Stimulated activated CD4-positive, alpha-beta T cell treated with anti-CD3 and anti-CD28 coated beads, Interleukin-2, amount 100 ng/mL, for 24 hours (primary cell): ENCODE measurements at regions not wholly inside any gene's neighbourhood (a gene's known extent, or its start where the extent isn't known, plus 50 kb on each side); places are given as distances from the start of the nearest gene placed in this dataset.
"Not testable (repeated sequence)": the region's sequence is repeated elsewhere in the genome, so short reads cannot be mapped to it uniquely, and the experiment has no call there.

Experiments
- DNase-seq, 2 donors: peaks; one replicate each; pipeline ENCODE4 v3.0.0-alpha.2; 2020

DNA sequence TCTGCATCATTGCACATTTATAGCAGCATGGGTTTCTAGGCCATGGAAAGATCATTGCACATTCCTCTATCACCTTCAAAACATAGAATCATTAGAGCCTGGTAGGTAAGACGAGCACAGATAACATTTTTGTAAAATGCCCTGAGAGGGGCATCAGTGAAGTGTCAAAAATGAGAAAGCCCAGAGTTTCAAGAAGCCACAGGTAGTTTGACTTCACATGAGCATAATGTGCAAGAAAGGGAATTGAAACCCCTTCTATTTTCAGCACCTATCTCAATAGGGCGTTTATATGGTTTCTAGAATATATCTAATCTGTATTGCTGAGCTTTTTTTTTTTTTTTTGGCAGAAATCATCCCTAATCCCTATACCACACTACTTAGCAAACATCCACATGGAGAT, 2441.7 kb downstream of the ARAP2 start:
- DNase-seq, result no peak

DNA sequence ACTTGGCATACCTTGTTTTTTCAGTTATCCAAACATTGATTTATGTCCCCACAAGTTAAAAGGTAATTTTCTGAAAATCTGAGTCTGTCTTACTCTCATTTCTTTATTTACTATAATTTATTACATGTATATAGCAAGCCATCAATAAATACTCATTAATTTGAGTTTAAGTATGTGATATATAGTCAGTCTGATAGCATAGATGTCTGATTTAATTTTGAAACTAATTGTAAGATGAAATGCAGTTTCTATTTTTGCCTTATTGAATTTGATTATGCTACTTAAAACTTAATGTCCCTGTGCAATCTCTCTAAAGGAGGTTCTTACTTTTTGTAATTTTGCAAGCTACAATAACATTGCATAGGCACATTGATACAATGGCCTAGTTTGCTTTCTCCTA, 2418.6 kb downstream of the ARAP2 start:
- no peak for DNase-seq

DNA sequence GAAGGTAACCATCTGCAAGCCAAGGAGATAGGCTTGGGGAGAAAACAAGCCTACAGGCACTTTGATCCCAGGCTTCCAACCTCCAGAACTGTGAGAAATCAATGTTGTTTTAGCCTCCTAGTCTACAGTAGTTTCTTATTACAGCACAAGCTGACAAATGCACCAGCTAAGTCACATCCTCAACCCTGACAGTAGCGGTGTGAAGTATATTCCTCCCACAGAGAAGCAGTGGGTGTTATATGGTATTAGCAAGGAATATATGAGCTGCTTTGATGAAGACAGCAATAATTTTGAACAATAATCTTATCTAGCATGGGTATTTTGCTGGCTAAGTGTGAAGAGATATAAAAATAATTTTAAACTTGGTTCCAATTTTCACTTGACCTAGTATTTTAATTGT, 2415.0 kb downstream of the ARAP2 start:
- not testable (repeated sequence) for DNase-seq

DNA sequence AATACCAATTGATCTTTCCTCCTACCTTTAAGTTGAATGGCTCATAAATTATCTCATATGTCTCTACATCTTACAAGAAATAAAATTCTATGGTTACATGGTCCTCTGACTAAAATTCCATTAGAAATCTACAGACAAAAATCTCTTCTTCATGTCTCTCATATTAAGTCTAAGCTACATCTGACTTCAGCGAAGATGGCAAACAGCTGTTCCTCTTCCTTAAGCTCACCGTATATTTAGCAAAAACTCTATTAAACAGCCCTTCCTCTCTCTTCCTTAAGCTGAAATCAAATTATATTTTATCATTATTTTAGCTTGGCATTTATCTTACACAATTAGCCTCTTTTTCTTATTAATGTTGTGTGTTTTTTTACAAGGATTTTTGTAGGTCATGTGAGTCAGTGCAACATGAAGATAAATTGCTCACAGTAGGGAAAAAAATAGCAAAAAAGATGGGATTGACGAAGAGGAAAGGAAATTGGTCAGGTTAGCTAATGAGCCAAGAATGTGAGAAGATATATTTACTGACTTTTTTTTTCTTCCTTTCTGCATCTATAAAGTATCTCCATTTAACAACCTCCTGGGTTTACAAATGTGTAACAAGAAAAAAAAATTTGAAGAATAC, 2412.8 kb downstream of the ARAP2 start:
- no peak for DNase-seq

DNA sequence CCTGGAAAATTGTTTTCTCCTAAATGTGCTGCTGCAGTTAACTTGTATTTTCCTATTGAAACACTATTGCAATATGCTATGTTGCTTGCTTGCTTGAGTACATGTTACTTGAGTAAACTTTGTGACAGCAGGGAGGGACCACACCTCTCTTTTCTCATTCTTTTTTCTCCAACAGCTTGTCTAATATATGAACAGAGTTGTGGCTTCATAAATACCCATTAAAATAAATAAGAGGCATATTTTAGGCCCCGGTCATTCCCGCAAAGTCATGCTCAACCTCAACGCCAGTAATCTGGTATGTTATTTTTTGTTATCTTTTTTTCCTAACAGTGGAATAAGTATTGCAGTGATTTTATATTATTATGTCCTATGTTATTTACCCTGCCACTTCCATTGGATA, 2408.6 kb downstream of the ARAP2 start:
- DNase-seq, result not testable (repeated sequence)

DNA sequence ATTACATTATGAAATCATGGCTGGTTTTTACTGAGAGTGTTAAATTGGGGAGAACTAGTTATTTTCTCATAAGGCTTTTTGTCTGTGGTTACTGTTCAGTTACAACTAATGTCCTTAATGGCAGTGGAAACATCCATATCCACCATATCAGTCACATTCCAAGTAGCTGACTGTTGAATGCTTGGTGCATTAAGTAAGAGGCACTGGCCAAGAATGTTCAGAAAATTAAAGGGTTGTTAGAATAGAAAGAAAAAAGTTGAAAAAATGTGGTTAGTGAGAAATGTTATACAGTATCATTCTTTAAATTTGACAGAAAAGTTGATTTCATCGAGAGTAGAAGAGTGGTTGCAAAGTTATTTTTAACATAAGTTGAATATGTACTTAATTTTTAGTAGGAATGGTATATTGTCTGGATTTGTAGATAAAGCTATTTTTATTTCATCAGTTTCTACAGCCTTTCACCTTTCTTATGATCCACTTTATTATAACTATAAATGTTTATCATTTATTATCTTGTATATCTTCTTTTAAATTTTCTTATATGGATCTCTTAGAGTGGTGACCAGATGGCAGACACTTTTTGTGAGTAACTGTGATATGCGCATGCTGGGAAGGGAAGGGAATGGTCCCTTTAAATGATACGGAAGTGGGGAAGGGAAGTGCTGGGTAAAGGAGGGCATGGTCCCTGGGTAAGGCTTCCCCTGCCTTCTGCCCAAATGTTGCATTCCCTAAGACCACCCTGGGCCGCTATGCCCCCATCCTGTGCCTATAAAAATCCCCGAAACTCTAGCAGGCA, 2407.1 kb downstream of the ARAP2 start:
- no peak for DNase-seq

DNA sequence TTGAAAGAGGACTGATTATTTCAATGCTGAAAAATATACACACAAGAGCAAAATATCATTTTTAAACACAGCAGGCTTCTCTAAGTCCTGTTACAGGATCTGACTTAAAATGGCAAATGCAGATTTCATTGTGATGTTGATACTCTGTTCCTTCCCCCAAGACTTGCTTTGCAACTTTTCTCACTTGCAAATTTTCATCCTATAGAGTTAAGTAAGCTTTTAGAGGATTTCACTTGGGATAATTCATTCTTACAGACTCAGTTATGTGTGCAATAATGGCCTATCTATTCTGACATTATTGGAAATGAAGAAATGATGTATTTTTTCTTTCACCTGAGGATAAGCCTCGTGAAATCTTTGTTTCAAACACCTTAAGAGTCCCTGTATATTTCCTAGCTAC, 2403.2 kb downstream of the ARAP2 start:
- no peak for DNase-seq

DNA sequence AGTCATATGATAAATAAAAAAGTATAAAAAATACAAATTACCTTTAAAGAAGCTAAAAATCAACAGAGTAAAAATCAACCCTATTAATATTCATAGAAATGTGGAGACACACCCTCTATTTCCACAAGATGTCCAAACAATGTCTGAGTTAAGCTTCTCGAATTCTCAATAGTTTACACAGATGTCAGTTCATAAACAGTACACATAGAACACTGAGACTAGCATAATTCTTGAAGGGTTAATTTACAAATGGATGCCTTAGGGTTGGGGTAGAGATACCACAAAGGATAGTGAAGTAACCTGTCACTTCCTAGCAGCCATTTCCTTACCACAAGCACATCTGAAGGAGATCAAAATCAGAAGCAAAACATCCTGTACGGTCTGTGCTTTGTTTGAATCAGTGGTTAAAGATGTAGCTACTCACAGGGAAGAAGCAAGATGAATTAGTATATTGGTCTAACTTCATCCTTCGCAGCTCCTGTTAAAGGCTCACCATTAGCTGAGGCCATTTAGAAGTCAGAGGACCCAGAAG, 2393.9 kb downstream of the ARAP2 start:
- no peak for DNase-seq

DNA sequence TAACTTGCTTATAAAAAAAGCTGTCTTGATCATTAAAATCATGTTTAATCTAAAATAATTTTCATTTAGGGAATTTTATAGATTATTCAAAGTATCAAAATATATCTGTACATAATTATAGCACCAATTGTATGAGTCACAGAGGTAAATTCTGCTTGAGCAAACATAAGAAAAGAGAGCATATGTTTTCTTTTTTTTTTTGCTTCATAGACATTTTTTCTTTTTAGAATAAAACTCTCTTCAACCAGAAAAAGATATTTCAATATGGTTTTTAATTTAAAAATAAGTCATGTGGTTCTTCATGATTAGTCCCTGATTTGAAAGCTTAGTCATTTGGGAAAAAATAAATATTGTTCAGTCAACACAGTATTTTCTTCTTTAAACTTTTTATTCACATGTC, 2390.6 kb downstream of the ARAP2 start:
- DNase-seq, result not testable (repeated sequence)

DNA sequence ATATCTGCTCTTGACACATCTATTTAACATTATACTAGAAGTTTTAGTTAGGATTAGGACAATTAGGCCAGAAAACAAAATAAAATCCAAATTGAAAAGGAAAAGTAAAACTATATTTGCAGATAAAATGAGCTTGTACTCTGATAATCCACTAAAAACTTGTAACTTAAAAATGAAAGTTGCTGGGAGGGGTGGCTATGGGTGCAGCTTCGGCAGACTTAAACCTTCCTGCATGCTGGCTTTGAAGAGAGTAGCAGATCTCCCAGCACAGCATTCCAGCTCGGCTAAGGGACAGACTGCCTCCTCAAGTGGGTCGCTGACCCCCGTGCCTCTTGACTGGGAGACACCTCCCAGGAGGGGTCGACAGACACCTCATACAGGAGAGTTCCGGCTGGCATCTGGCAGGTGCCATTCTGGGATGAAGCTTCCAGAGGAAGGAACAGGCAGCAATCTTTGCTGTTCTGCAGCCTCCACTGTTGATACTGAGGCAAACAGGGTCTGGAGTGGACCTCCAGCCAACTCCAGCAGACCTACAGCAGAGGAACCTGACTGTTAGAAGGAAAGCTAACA, 2379.9 kb downstream of the ARAP2 start:
- DNase-seq, result no peak

DNA sequence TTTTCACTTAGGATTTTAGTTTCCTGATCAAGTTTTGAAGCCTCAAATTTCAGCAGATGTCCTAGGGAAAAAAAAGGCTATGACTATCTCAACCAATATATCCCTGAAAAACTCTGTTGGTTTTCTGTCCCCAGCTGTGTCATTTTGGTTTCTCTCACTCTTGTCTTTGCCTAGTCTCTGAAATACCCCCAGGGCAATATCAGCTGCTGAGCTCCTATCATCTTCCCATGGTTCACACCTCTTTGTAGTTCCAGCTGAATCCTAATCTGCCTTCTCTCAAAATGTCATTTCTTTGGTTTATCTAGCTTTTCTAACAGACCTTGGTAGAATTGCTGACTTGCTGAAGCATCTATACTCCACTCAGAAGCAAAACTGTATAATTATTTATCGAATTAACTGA, 2370.5 kb downstream of the ARAP2 start:
- DNase-seq, result no peak

DNA sequence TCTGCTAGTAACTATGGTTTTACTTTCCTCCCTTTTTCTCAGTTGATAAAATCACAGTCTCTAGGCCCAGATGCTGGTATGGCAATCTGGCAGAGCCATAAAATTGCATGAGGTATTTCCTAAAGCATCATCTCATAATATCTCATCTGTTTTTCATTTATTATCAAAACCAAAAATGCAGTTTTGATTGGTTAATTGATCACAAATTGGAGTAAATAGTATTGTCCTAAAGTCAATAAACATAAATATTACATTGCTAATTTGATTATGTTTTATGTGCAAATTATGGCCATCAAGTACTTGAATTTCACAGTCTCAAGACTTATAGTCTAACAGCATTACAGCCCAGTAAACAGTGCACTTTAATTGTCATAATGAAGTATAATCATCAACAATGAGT, 2365.6 kb downstream of the ARAP2 start:
- DNase-seq, result no peak

DNA sequence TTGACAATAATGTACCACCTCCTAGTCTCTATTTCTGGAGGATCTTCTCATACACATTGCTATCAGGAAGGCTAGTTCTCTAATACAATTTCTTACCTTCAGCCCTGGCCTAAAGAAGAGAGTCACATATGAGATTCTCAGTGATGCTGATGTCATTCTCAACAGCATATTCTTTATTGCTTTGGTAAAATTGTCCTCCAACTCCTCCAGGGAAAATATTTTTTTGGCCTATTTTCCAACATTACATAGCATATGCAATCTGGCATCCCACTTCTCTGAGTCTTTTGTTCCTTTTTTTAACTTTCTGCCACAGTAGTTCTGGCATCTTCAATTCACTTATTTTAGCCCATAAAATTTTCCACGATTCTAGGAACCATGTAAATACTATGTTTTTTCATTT, 2363.1 kb downstream of the ARAP2 start:
- DNase-seq, result no peak

DNA sequence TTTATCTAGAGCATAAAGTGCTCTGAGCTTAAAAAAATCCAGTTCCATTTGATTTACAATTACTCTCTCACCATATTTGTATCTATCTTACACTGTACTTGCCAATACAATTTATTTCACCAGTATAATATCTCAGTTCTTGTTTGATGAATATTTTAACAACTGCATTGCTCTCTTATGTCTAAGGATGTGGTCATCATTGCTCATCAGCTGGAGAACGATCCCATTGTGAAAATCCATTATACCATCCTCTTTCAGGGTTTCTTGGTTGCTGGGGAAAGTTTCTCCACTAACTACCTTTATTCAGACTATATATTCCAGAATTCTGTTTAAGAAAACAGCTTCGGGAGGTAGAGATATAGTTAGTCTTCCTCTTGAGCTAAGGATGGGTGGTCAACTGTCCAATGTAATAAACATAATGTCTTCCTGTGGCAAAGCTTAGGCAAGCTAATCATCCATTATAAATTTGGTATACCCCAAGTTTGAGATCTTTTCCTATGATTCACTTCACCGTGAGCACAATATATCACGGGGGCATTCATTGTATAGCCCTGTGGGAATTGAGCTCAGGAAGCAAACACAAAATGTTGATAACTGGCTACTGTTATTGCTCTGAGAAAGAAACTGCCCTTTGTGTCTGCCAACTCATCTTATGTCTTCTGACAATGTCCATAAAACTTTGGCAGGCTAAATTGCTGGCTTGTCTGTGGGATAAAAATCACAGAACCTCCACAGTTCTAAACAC, 2361.9 kb downstream of the ARAP2 start:
- no peak for DNase-seq

DNA sequence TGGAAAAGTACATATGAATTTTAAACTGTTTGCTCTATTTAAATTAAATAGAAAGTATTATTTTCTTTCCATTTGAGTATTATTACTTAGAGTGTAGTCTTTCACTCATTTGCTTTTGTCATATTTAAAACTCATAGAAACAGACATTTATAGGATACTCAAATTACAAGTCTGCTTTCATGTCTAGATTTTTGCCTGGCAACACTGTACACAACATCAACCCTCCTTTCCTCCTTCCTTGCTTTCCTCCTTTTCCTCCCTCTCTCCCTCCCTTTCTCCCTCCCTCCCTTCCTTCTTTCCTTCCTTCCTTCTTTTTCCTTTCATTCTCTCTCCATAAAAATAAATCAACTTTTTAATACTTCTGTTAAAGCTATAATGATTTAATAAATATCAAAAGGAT, 2361.2 kb downstream of the ARAP2 start:
- DNase-seq, result no peak

DNA sequence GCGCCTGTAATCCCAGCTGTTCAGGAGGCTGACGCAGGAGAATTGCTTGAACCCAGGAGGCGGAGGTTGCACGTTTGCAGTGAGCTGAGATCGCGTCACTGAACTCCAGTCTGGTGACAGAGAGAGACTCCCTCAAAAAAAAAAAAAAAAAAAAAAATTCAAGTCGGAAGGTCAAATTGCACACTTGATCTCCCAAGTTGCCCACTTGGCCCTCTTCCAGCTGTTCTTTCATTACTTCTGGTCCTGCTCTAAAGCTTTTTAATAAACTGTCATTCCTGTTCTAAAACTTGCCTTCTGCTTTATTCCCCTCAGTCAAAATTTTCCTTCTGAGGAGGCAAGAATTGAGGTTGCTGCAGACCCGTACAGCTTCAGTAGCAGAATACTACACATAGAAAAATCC, 2358.0 kb downstream of the ARAP2 start:
- no peak for DNase-seq

DNA sequence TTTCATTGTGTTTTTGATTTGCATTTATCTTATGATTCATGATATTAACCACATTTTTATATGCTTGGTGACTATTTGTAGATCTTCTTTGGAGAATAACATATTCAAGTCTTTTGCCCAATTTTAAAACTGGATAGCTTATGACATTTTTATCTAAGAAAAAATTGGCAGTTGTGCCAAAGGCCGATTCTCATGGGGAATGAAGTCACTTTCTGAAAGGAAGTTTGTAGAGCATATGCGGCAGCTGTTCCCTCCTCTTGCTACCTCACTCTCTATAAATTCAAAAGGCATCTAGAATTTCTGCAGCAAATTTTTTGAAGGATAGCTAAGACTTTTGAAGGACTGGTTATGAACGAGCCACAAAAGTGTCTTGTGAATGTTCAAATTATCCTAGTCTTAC, 2353.5 kb downstream of the ARAP2 start:
- no peak for DNase-seq

DNA sequence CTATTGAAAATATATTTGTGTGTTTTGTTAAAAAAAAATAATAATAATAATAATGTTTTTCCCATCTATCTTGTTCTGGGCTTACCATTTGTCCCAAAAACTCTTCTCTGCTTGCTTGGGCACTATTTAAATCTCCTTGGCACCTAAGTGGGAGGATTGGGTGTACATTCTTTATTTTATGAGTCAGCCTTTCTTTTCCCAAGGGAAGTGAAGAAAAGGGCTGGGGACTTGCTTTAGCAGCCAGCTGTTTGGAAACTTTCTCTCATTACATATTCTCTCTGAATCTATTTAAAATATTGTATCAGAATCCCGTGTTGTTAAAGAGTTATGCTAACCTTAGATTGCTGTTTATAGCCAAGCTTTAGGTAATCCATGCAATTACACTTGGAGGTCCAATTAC, 2332.4 kb downstream of the ARAP2 start:
- DNase-seq, result no peak

DNA sequence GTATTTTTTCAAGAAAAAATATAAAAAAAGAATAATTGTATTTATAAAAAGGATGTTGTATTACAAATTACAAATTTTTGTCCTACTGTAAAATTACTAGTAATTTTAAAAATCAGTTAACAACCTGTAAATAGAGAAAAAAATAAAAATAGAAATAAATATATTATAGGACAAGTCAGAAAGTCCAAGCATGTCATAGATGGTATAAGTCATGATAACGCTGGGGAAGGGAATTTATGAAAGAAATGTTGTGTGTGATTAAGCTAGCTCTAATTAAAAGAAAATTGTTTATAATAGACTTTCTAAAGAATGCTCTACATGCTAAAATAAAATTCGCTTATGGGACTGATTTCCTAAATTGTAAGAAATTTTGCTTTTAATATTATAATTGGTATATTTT, 2329.9 kb downstream of the ARAP2 start:
- DNase-seq, result no peak

DNA sequence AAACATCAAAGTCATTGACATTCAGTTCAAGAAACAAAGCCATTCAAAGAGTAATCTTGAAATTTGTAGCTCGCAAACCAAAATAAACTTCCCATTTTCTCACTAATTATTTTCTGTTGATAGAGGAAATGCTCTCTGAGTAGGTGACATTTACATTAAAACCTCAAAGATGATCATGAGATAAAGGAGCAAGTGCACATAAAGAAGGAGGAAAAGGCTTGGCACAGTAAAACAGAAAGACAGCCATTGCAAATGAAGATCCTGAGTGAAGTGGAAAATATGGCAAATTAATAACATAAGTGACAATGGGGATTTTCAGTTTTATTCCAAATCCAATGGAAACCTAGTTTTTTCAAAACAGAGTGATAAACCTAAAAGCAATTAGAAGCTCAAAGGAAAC, 2320.8 kb downstream of the ARAP2 start:
- DNase-seq, result no peak

DNA sequence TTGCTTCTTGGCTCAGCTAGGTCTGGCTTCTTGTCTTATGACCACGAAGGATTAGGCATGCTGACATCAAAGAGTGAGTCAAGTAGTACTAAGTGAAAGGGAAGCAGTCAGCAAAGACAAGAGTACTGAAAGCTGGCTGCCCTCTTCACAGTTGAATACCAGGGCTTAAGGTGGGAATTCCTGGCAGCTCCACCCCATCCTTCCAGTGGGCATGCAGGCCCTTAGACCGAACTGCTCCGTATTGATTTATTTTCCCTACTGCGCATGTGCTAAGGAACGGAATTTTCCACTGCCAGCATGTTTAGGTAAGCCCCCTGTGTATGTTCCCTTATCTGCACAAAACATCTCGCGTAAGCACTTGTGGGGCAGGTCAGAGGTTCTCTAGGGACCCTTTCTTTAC, 2320.1 kb downstream of the ARAP2 start:
- no peak for DNase-seq

DNA sequence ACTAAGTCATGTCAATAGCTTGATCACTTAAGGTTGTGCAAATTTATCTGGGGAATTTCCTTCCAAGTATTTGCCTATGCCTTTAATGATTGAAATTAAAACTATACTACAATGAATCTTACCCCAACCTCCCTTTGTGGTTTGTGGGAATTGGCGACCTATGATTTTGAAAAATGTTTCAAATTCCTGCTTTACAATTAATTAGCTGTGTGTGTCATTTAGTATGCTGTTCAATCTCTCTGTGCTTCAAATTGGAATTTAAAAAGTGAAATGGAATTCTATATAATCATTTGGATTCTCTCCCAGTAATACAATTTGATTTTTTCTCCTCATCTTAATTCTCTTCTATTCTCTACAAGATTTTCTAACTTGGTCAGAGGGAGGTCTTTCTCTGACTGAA, 2319.5 kb downstream of the ARAP2 start:
- no peak for DNase-seq

DNA sequence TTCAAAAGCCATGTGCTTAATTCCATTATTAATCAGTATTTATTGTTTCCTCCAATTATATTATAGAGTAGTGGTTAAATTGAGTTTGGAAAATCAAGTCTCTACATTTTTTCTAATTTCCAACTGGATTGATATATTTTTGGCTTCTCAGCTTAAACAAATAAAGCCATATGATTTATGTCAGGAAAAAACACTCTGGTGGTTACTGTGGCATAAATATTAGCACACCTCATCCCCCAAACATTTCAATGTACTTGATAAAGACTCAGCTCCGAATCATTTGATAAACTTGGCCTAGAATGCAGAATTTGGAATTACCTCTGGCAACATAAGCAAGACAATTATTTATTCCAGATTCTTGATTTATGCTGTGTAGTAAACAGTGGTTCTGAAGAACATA, 2313.8 kb downstream of the ARAP2 start:
- no peak for DNase-seq

DNA sequence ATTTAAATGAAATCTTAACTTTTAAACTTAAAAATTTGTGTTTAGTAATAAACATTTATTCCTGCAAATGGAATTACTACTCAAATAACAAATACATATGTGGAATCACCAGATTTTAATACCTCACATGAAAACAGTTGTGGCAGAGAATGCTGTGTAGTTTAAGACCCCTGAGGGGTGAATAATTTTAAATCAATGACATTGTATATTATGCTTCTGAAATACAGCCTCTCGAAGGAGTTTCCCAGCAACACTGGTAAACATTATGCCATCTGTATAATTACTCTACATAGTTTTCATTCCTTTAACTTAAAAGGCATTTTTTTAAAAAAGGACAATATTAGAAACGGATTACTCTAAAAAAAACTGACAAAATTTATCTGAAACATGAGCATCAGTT, 2313.3 kb downstream of the ARAP2 start:
- no peak for DNase-seq
